Thymus (tissue), 11 donors: ENCODE measurements at regions not wholly inside any gene's neighbourhood (a gene's known extent, or its start where the extent isn't known, plus 50 kb on each side); places are given as distances from the start of the nearest gene placed in this dataset.

Source experiments
- DNase-seq, 9 donors: peaks; one replicate each; pipeline ENCODE4 v3.0.0-alpha.2; 2013; ENCODE audit warnings: low spot score in 9 of 9, low read depth in 6 of 9, missing footprints in 1 of 9
- H3K27ac ChIP-seq, 2 donors: one replicate each; pipeline ENCODE4 v1.5.1; 2013; ENCODE audit warnings: control low read depth in 1 of 2, low read depth in 1 of 2, low read length in 1 of 2, mild to moderate bottlenecking in 1 of 2, moderate library complexity in 1 of 2
- H3K27me3 ChIP-seq, 2 donors: one replicate each; pipeline ENCODE4 v1.5.1; 2013; ENCODE audit warnings: low read length in 1 of 2; ENCODE audit not compliant: control insufficient read depth in 2 of 2, insufficient read depth in 1 of 2
- H3K36me3 ChIP-seq, 2 donors: one replicate each; pipeline ENCODE4 v1.5.1; 2013; ENCODE audit warnings: low read length in 1 of 2, mild to moderate bottlenecking in 1 of 2, moderate library complexity in 1 of 2; ENCODE audit not compliant: control insufficient read depth in 2 of 2, insufficient read depth in 2 of 2
- H3K4me1 ChIP-seq, 2 donors: one replicate each; pipeline ENCODE4 v1.5.1; 2013; ENCODE audit warnings: low read length in 2 of 2; ENCODE audit not compliant: control insufficient read depth in 2 of 2, insufficient read depth in 2 of 2
- H3K4me3 ChIP-seq, 2 donors: one replicate each; pipeline ENCODE4 v1.5.1; 2013; ENCODE audit warnings: low read length in 2 of 2, control low read depth in 1 of 2, mild to moderate bottlenecking in 1 of 2
- H3K9me3 ChIP-seq, 2 donors: one replicate each; pipeline ENCODE4 v1.5.1; 2013; ENCODE audit warnings: low read length in 1 of 2, mild to moderate bottlenecking in 1 of 2; ENCODE audit not compliant: control insufficient read depth in 2 of 2, insufficient read depth in 1 of 2
- WGBS: extraction: QIAGEN DNeasy Blood & Tissue Kit; methylation state at CpG from one replicate; pipeline ENCODE4 v1.1.7; 2013; 5-methylcytosine and 5-hydroxymethylcytosine counted together
- donor health status: healthy.

GRCh38 chr5:68830377-68830898 lies 263.4 kb upstream of the SLC30A5 start:
- no peaks in the 10 kb centered on the region for H3K9me3 ChIP-seq
- no peak overlapping the region for H3K27ac ChIP-seq
- whole genome bisulfite sequencing, result 100% methylated on average over 3 of the region's 3 CpGs
- no peaks in the 10 kb centered on the region for H3K36me3 ChIP-seq
- no peaks in the 10 kb centered on the region for H3K27me3 ChIP-seq
- no peaks in the 10 kb centered on the region for H3K4me1 ChIP-seq
- DNase-seq, result no peak
- H3K4me3 ChIP-seq, result no peak overlapping the region

DNA sequence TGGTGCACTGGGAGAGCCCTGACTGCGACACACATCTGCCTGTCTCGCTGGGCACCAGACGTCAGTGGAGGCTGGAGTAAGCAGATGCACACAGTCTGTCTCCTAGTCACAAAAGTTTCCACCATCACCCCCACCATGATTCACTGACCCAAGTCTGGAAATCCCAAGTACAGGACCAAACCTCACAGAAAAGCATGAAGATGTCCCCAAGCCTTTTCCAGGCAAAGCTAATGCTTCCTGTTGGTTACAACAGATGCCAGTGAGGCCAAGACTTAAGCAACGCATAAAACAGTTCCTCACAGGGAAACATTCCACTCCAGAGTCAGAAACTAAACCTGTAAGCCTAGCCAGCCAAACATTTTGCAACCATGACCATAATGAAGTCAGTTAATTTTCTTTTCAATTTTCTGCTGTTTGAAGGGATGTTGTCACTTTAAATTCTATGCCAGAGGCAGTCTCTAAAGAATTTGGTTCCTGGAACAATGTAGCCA lies 259.3 kb upstream of the SLC30A5 start:
- H3K27ac ChIP-seq, result no peak overlapping the region
- no peaks in the 10 kb centered on the region for H3K4me1 ChIP-seq
- H3K36me3 ChIP-seq, result no peaks in the 10 kb centered on the region
- no peaks in the 10 kb centered on the region for H3K27me3 ChIP-seq
- H3K4me3 ChIP-seq, result no peak overlapping the region
- no peaks in the 10 kb centered on the region for H3K9me3 ChIP-seq
- WGBS, result 98% methylated on average over 4 of the region's 4 CpGs
- DNase-seq, result no peak

GRCh38 chr5:68838157-68838718 lies 255.6 kb upstream of the SLC30A5 start:
- Histone ChIP-seq H3K4me1 (no peaks in the 10 kb centered on the region), H3K36me3 (no peaks in the 10 kb centered on the region), H3K9me3 (no peaks in the 10 kb centered on the region), H3K4me3 (no peak overlapping the region), H3K27ac (no peak overlapping the region), H3K27me3 (no peaks in the 10 kb centered on the region)
- WGBS, result 95% methylated on average over 3 of the region's 3 CpGs
- DNase-seq, result no peak

DNA sequence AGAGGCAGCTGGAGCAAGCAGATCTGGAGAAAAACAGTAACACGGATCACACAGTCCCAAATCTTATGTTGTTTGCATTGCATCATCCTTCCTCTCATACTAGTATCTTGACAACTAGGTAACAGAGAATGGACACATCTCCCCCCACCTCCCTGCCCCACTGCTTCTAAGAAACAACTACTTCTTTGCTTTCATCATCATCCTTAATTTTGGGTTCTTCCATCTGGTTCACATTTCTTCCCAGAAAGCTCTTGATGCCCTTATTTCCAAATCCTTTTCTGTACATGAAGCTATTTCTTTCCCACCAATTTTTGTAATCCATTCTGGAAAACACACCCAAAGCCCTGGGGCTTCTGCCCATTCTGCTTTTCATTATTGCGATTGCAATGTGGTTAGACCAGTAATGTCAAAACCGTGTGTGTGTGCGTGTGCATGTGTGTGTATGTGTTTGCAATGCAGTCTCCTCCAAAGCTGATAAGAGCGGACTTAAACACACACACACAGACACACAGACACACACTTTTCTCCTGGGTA lies 254.7 kb upstream of the SLC30A5 start:
- no peaks in the 10 kb centered on the region for H3K9me3 ChIP-seq
- H3K4me1 ChIP-seq, result no peaks in the 10 kb centered on the region
- no peaks in the 10 kb centered on the region for H3K27me3 ChIP-seq
- H3K4me3 ChIP-seq, result no peak overlapping the region
- DNase-seq, result no peak
- 93% methylated on average over 5 of the region's 5 CpGs for WGBS
- no peak overlapping the region for H3K27ac ChIP-seq
- no peaks in the 10 kb centered on the region for H3K36me3 ChIP-seq

DNA sequence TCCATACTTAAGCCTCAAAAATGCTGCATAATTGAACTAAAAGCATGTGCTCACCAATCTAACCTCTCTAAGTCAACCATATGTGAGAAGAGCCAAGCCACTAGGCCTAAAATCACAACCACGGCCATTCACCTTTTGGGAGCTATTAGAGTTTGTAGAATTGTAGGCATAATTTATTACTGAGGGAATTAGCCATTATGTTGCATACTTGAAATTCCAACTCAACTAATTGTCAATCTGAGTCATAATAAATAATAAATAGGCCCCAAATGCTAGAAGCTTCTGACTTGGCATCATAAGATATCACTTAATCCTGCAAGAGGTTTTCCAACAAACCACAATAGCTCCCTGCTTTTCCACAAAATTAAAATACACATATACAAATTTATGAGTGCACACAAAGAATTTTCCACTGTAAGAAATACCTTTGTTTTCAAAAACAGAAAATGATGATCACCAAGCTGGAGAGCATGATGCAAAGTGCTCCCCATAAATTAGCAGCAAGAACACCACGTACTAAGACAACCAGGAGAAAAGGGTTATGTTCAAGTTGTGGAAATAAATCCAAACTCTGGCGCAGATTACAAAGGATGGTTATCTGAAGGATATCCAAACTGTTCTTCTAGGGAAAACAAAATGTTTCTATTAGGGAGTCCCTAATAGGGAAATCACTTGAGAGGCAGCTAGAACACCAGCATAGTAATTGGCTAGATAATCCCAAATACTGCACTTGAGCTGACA lies 250.0 kb upstream of the SLC30A5 start:
- no peaks in the 10 kb centered on the region for H3K27me3 ChIP-seq
- no peak overlapping the region for H3K27ac ChIP-seq
- H3K4me3 ChIP-seq, result no peak overlapping the region
- DNase-seq, result no peak
- H3K4me1 ChIP-seq, result no peaks in the 10 kb centered on the region
- H3K9me3 ChIP-seq, result no peaks in the 10 kb centered on the region
- no peaks in the 10 kb centered on the region for H3K36me3 ChIP-seq
- WGBS, result 97% methylated on average over 3 of the region's 3 CpGs

GRCh38 chr5:68845131-68845530 lies 248.7 kb upstream of the SLC30A5 start:
- Histone ChIP-seq H3K9me3 (no peaks in the 10 kb centered on the region), H3K27ac (no peak overlapping the region), H3K36me3 (no peaks in the 10 kb centered on the region), H3K27me3 (no peaks in the 10 kb centered on the region), H3K4me3 (no peak overlapping the region), H3K4me1 (no peaks in the 10 kb centered on the region)
- DNase-seq, result no peak

DNA sequence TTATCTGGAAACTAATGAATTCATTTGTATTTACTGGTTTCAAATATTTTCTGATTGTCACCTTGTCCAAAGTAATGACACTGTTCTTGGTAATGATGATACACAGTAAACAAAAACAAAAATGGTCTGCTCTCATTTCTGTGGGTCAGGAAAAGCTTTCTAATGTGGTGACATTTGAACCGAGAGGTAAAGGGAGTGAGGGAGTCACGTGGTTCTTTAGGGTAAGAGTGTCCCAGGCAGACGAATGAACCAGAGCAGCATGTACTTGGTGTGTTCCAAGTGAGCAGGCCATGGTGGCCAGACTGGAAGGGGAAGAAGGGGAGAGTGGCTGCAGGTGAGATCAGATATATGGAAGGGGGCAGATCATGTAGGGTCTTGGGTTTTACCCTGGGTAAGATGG lies 247.0 kb upstream of the SLC30A5 start:
- Histone ChIP-seq H3K27me3 (no peaks in the 10 kb centered on the region), H3K4me3 (no peak overlapping the region), H3K4me1 (no peaks in the 10 kb centered on the region), H3K27ac (no peak overlapping the region), H3K9me3 (no peaks in the 10 kb centered on the region), H3K36me3 (no peaks in the 10 kb centered on the region)
- DNase-seq, result no peak
- 92% methylated on average over 3 of the region's 3 CpGs for WGBS

GRCh38 chr5:68848091-68848490 lies 245.7 kb upstream of the SLC30A5 start:
- H3K9me3 ChIP-seq, result no peaks in the 10 kb centered on the region
- H3K36me3 ChIP-seq, result no peaks in the 10 kb centered on the region
- no peak overlapping the region for H3K27ac ChIP-seq
- H3K27me3 ChIP-seq, result no peaks in the 10 kb centered on the region
- no peak overlapping the region for H3K4me3 ChIP-seq
- no peak for DNase-seq
- 95% methylated on average over 3 of the region's 3 CpGs for WGBS
- H3K4me1 ChIP-seq, result no peaks in the 10 kb centered on the region

- Histone ChIP-seq H3K36me3 (no peaks in the 10 kb centered on the region), H3K4me3 (no peak overlapping the region), H3K27me3 (no peaks in the 10 kb centered on the region), H3K4me1 (no peaks in the 10 kb centered on the region), H3K9me3 (no peaks in the 10 kb centered on the region), H3K27ac (no peak overlapping the region)
- no peak for DNase-seq
These were observed 244.7 kb upstream of the SLC30A5 start for GRCh38 chr5:68849103-68849502.
